ENCODE measurements at regions not wholly inside any gene's neighbourhood (a gene's known extent, or its start where the extent isn't known, plus 50 kb on each side); places are given as distances from the start of the nearest gene placed in this dataset.

DNA sequence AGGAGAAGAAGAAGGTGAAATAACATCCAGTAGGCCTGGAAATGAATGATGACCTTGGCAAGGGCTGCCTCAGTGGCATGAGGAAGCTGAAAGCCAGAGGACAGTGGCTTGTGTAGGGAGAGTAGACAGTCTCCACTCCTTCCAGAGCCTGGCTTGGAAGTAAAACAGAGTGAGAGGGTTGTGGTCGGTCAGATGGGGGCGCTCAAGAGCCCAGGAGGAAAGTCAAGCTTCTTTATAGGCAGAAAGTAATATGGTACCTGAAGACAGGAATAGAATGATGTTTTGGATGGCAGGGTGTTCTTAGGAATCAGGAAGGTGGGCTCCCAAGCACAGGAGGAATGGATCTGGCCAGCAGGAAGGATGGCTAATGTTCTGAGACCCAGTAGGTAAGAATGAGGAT is 75.1 kb upstream of the TSC22D1 start:
- no peaks in the 10 kb centered on the region for H4K20me1 ChIP-seq (replicated peaks in 1 of 2; ENCODE audit: control insufficient read depth in 1 of 2, insufficient read depth in 2 of 2, low read length in 2 of 2)
- H3K4ac ChIP-seq (replicated peaks; ENCODE audit: insufficient read length, low read depth, low read length): no peak overlapping the region
- H3K23ac ChIP-seq (ENCODE audit: insufficient read length): no peak overlapping the region
- DNase-seq (ENCODE audit: low read depth in 1 of 2, low spot score in 2 of 2) (no peak), FAIRE-seq (no peak)
- H4K8ac ChIP-seq (ENCODE audit: extremely low read depth, insufficient read depth, low read length): no peak overlapping the region
- CTCF ChIA-PET (ENCODE audit: partially characterized antibody): interaction anchor here (0.6 to 3.6 kb wide), 7 partner anchors 110 to 624 kb away, joined by 3 to 11 read pairs (median 3); no protein-coding TSS in a partner anchor
- no peaks in the 10 kb centered on the region for H3K79me2 ChIP-seq (ENCODE audit: control insufficient read depth in 1 of 2, insufficient read depth in 2 of 2, low read length in 2 of 2)
- H4K91ac ChIP-seq (replicated peaks; ENCODE audit: insufficient read length, low read length): peak overlapping the region; percentile 3
- no peak overlapping the region for H3K4me2 ChIP-seq (ENCODE audit: insufficient read depth in 1 of 2, low read depth in 2 of 2, low read length in 2 of 2)
- H3K4me1 ChIP-seq (replicated peaks in 1 of 4; ENCODE audit: control insufficient read depth in 3 of 4, insufficient read depth in 4 of 4, low read length in 3 of 4): peaks cover 0 to 13% (median 5%) of the 10 kb centered on the region in 4 experiments; a peak in 5 of 7 replicates
- H3K4me3 ChIP-seq (ENCODE audit: extremely low read depth in 1 of 4, insufficient read depth in 2 of 4, low read depth in 3 of 4, low read length in 4 of 4): no peak overlapping the region
- H2BK120ac ChIP-seq (replicated peaks; ENCODE audit: low read depth, low read length): no peak overlapping the region
- H3K27me3 ChIP-seq (replicated peaks in 1 of 4; ENCODE audit: control insufficient read depth in 3 of 4, extremely low read depth in 1 of 4, insufficient read depth in 3 of 4, low read length in 3 of 4): no peaks in the 10 kb centered on the region
- H2BK15ac ChIP-seq (ENCODE audit: low read length): no peak overlapping the region; the same call in 1 of the 2 replicates
- WGBS, 2 experiments (ENCODE audit: extremely low coverage in 1 of 2, insufficient coverage in 1 of 2, insufficient read length in 1 of 2, insufficient replicate concordance in 2 of 2, low coverage in 1 of 2, low lambda C conversion rate in 2 of 2, missing lambda C conversion rate in 1 of 2): 0% methylated on average over 2 of the region's 2 CpGs; no CpG with 5 or more reads in 1 of the 2 experiments
- no peak overlapping the region for H2BK12ac ChIP-seq (ENCODE audit: low read depth, low read length)
- H3K23me2 ChIP-seq (ENCODE audit: low read depth, low read length): no peaks in the 10 kb centered on the region; the same call in 1 of the 2 replicates
- H3K36me3 ChIP-seq (ENCODE audit: control insufficient read depth in 2 of 4, insufficient read depth in 4 of 4, low read length in 3 of 4): no peaks in the 10 kb centered on the region
- H2BK5ac ChIP-seq (ENCODE audit: low read depth, low read length): no peak overlapping the region
- H3K79me1 ChIP-seq (ENCODE audit: low read depth, low read length): no peaks in the 10 kb centered on the region
- H3K9ac ChIP-seq (replicated peaks in 1 of 4; ENCODE audit: extremely low read depth in 1 of 4, low read depth in 3 of 4, low read length in 3 of 4): no peak overlapping the region
- H2AK5ac ChIP-seq (ENCODE audit: low read depth, low read length): no peak overlapping the region
- POLR2A ChIA-PET (ENCODE audit: partially characterized antibody): no interaction called here
- H4K5ac ChIP-seq (ENCODE audit: insufficient read length, low read depth, low read length): no peak overlapping the region
- no peak overlapping the region for H3K56ac ChIP-seq (replicated peaks; ENCODE audit: insufficient read length, low read depth, low read length)
- H3K14ac ChIP-seq (ENCODE audit: insufficient read length): no peak overlapping the region
- H3K9me3 ChIP-seq (ENCODE audit: insufficient read depth in 2 of 2, low read depth in 1 of 2, low read length in 1 of 2): no peaks in the 10 kb centered on the region
- no peak overlapping the region for H3K27ac ChIP-seq (ENCODE audit: low read depth, low read length)
- H2AFZ ChIP-seq (ENCODE audit: low read length): no peak overlapping the region
- 0 out of 2 replicates have a peak overlapping the region, but pooled peaks have one; percentile 16 for H3K18ac ChIP-seq (ENCODE audit: extremely low read depth, low read length)
- 0 out of 2 replicates have a peak overlapping the region, but pooled peaks have one; percentile 61 for H2BK20ac ChIP-seq (ENCODE audit: low read length)
- TF ChIP-seq SP2 (IDR thresholded peaks at IDR 0.05; ENCODE audit: low read length): no peak
- TF ChIP-seq ASH2L (IDR thresholded peaks at IDR 0.05; ENCODE audit: low read length): no peak
- no peak for TF ChIP-seq TEAD4 (IDR thresholded peaks at IDR 0.05; ENCODE audit: low read depth, low read length)
- no peak for TF ChIP-seq MAFK (IDR thresholded peaks at IDR 0.05; ENCODE audit: low read depth, low read length)
- no peak for TF ChIP-seq RXRA (IDR thresholded peaks at IDR 0.05; ENCODE audit: insufficient read depth, low read depth, low read length)
- no peak for TF ChIP-seq BACH1 (IDR thresholded peaks at IDR 0.05; ENCODE audit: low read length)
- TF ChIP-seq PHF8 (conservative IDR thresholded peaks at IDR 0.05; ENCODE audit: low read depth, low read length): no peak
- TF ChIP-seq BRCA1 (IDR thresholded peaks at IDR 0.05; ENCODE audit: low read depth, low read length): no peak
- no peak for TF ChIP-seq FOSL1 (IDR thresholded peaks at IDR 0.05; ENCODE audit: insufficient read depth, low read depth, low read length)
- TF ChIP-seq CBX5 (IDR thresholded peaks at IDR 0.05; ENCODE audit: low read depth, low read length): no peak
- TF ChIP-seq GTF2F1 (IDR thresholded peaks at IDR 0.05; ENCODE audit: borderline replicate concordance, low read depth, low read length): no peak
- no peak for TF ChIP-seq POLR2AphosphoS5 (IDR thresholded peaks at IDR 0.05; ENCODE audit: low read depth, low read length)
- no peak for TF ChIP-seq RNF2 (IDR thresholded peaks at IDR 0.05; ENCODE audit: borderline replicate concordance, low read depth, low read length, missing control alignments, poor library complexity, severe bottlenecking)
- no peak for TF ChIP-seq JUN (IDR thresholded peaks at IDR 0.05; ENCODE audit: low read depth, low read length)
- no peak for TF ChIP-seq CHD2 (IDR thresholded peaks at IDR 0.05; ENCODE audit: low read length)
- no peak for TF ChIP-seq POLR2A (IDR thresholded peaks at IDR 0.05; ENCODE audit: control extremely low read depth in 1 of 2, low read depth in 2 of 2, low read length in 2 of 2)
